ENCODE measurements at regions not wholly inside any gene's neighbourhood (a gene's known extent, or its start where the extent isn't known, plus 50 kb on each side); places are given as distances from the start of the nearest gene placed in this dataset.
"Not testable (repeated sequence)": the region's sequence is repeated elsewhere in the genome, so short reads cannot be mapped to it uniquely, and the experiment has no call there.

DNA sequence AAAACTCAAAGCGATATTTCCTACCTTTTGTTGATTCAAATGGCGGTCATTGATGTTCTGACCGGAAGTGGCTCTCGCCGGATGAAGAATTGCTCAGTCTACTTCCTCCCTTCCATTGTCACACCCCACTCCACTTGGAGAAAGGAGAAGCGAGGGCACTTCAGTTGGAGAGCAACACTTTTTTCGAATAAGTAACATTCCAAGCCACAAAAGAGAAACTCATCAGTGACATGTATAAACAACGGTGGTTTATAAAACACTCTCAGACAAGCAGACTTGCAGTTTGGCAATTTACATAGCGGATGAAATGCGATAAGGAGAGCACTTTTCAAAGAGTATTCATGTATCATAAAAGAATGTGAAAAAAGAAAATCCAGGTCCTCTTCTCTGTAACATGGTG is 919.1 kb downstream of the MCTP2 start:
- DNase-seq = no peak

DNA sequence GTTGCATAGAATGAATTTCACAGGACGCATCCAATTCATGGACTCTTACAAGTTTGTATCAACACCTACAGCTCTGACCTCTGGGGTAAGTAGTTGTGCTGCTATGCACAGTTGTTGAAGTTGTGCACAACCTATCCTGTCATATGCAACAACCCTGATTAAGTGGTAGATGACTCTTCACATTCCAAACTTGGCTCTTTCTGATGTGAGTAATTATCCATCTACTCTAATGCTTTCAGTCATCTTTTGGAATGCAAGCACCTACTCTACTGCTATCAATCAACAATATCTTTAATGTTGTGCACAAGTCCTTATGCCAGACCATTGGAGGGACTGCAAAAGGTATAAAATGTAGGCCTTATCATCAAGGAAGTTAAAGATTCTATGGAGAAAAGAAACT is 921.4 kb downstream of the MCTP2 start:
- DNase-seq = no peak

DNA sequence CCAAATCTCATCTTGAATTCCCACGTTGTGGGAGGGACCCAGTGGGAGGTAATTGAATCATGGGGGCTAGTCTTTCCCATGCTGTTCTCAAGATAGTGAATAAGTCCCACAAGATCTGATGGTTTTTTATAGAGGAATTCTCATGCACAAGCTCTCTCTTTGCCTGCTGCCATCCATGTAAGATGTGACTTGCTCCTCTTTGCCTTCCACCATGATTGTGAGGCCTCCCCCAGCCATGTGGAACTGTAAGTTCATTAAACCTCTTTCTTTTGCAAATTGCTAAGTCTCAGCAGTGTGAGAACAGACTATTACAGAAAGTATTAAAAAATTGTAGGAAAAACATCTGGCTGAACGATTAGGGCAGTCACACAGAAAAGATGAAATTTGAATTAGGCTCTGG is 921.8 kb downstream of the MCTP2 start:
- not testable (repeated sequence) for DNase-seq

DNA sequence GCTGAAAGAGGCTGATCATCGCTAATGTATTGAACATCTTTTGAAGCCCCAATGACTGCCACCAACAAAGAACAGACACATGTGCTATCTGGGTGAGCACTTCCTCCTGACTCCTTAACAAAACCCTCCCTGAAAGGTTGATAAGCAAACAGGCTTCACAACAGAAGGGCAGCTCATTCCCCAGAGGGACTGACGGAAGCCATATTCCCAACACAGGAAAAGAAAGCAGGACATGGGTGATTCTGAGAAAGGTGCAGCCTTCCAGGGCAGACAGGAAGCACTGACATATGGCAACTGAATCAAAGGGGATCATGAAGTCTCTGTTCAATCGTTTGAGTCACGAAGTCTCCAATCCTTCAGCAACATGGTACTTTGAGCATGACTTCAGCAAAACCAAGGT is 929.0 kb downstream of the MCTP2 start:
- no peak for DNase-seq

DNA sequence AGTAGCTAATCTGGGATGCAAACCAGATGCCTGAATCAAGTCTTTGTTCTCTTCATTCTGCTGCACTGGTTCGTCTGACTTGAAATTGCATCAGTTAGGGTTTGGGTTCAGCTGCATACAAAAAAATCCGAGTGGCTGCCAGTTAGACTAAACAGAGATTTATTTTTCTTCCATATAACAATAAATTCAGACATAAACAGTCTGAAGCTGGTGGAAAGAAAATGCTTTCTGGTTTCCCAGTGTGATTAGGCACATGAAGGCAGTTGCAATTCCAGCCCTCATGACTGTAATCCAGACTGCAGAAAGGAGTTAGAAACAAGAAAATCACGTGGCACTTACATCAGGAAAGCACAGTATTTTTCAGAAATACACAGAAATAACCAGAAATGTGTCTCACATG is 930.7 kb downstream of the MCTP2 start:
- DNase-seq = no peak

DNA sequence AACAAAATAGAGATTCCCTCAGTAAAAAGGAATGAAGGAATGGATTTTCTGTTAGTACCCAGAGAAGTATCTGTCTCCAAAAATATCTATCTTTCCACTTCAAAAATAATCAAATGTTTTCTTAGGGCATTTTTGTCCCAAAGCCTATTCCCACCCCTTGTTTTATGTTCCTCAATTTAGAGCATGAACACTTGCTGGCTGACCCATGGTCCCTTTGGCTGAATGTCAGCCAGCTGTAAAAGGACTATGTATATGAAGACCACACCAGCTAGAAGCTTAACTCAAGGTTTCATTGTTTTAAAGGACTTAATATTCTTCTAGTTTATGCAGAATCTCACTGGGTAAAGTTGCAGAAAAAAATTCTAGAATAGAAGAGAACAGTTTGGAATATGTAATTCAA is 931.2 kb downstream of the MCTP2 start:
- no peak for DNase-seq

DNA sequence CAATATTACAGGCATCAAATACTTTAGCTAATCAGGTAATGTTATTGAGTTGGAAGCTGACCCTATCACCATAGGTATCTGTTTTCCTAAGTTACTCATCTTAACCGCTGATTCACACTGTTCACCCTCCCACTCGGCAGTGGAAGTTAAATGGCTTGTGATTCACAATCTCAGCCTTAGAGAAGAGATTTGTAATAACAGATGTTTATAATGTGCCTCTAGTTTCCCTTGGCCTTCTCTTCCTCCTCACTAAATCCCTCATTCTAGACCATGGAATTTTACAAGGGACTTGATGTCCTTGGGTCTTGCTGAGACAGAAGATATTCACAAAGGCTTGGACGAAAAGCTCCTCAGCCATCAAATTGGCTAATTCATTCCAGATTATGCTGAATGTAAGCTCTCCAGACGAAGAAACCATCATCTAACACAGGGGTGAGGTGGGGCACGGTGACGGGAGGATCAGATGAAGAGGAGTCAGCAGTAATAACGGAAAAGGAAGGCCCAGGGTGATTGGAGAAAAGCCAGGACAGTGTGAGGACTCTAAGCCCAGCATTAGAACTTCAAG is 931.7 kb downstream of the MCTP2 start:
- DNase-seq = no peak

DNA sequence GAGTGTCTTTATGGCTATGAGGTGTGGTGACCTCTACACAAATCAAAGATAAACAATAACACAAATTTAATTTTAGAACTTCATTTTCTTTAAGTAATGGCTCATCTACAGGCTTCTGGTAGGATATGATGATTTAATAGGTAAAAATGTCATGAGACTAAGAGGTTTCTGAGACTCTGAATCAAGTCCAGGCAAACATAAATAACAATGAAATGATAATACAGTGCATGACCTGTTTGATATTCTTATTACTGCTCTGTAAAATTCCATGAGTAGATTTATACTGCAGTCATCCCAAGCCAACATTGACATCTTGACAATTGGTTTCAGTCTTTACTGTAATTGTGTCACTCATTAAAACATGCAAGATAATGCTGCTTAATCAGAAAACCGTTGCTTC is 936.8 kb downstream of the MCTP2 start:
- no peak for DNase-seq

DNA sequence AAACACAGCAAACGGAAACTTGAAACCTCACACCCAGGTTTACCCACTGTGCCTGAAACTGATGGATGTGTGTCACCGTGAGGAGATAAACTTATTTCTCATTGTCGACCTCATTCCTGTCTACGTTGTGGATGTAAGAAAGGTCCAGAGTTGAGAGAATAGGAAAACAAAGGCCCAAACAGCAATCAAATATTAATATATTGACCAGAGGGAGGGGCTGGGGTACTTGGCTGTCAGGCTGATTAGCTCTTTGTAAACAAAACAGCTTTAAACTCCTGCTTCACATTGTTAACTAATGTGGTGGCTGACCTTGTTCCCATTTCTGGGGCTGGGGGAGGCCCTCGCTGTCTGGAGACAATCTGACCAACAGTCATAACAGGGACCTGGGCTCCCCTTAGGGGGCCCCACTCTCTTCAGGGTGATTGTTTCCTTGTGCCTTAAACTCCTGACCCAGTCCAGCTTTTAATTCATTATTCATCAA is 937.6 kb downstream of the MCTP2 start:
- no peak for DNase-seq

DNA sequence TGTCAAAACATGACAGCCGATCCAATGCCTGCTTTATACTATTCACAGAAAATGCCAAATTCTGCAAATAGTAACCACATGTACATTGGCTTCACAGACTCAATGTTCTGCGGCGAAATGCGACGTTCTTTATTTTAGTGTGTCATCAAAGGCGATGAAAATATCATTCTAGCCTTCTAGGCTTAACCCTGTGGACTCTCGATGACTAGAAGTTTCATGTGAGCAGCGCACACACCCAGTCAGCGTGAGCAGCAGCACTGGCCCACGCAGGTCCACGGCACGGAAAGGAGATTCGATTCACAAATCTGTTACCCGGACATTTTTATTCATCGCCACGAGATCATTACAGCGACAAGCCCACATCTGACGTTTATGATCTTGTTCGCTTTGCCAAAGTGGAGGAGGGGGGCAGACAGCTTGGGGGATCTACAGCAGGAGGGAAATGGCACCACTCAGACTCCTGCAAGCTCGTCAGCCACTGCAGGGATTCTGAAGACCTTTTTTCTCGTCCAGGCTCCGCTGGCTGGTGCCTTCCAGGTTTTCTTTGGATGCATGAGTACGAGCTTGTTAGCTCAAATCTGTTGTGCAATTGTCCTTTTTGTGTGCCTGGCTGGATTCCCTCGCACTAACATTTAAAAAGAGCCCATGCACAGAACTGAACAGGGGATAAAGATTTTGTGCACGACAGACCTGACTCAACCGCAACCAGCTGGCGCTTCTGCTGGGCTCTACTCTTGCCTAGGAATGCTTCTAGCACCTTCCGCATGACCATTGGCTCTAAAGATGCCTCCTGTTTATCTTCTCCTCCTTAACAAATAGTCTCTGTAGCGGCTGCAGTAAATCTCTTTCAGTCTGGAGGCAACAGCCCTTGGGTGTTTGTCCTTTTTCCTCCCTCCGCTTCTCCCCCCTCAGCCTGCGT is 938.4 kb downstream of the MCTP2 start:
- DNase-seq = no peak

DNA sequence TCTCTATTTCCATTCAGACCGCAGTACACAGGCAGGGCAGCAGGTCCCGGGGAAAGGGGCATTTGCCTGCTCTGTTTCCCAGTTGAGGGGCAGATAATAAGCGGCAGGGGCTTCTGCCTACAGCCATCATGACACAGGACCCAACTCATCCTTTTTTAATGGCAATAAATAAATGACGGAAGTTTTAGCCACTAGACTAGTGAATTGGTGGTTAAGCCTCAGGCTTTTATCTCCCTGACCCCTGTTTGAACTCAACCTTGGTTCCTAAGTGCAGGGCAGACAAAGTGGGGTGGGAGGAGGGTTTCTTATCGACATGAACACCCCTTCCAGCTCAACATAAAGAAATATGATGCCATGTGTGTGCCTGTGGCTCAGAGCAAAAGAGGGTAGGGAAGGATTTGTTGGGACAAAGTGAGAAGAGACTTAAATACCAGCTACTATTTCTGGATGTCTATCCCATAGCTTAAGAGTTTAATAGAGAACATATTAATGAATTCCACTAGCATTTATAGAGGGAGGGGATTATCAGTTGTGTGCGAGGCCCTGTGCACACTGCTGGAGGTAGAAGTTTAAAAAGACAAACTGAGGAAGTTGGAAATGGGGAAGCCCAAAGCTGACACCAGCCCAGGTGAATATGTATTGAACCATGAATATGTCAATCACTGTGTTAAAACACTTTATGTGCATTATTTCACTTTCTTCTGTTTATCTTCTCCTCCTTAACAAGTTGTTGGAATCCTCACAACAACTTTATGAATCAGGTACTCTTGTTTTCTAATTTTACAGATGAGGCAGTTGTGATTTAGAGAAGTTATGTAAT is 939.4 kb downstream of the MCTP2 start:
- no peak for DNase-seq

DNA sequence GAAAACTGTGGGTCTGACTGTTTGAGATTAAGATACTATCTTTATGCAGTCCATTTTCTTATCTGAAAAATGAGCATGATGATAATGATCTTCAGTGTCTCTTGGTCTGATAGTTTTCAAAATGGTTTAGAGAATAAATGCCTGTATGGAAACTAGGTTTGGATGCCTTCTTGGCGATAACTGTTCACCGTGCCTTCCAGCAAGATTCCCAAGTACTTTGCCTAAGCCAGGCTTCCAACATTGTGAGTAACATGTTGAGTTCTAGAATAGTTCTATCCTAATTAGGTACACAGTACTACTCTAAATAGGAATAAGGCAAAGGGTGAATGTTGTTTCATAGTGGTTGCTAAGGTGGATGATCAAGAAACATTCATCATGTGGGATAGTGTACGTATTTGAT is 940.2 kb downstream of the MCTP2 start:
- no peak for DNase-seq

DNA sequence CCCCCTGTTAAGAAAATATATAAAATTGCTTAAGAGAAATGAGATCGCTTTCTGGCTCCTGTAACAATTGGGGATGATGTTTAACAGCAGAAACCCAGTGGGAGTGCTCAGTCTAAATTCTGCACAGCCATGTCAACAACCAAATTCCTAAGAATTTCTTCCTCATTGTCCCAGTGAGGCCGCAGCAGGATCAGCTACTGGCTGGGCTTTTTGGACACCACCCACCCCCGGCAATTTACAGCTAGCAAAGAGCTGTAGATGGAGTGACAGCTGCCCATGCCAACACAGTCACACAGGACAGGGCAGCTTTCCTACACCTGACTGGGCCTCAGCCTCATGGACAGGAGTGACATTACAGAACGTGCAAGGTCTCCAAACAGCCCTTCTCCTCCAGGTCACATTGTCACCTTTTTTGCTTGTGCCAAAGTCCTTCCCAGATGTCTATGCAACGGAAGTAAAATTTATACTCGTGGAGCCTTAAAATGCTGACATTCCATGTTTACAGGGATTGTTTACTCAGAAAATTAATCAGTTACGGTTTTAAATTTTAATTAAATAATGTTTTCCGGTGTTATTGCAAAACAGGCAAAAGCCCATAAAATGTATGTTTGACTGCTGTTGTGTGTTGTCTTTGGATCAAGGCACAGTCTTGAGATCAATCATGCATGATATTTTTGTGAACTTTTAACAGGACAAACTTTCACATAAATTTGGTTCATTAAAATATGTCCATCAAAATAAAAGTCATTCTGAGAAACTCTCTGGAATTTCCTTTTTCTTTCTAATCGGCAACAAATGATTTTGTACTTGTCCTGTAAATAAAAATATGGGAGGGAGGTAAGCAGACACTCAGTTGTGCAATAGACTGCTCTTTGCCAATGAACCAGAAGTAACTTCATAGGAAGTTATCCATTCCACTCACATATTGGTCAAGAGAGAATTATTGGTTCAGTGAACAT is 943.2 kb downstream of the MCTP2 start:
- no peak for DNase-seq

DNA sequence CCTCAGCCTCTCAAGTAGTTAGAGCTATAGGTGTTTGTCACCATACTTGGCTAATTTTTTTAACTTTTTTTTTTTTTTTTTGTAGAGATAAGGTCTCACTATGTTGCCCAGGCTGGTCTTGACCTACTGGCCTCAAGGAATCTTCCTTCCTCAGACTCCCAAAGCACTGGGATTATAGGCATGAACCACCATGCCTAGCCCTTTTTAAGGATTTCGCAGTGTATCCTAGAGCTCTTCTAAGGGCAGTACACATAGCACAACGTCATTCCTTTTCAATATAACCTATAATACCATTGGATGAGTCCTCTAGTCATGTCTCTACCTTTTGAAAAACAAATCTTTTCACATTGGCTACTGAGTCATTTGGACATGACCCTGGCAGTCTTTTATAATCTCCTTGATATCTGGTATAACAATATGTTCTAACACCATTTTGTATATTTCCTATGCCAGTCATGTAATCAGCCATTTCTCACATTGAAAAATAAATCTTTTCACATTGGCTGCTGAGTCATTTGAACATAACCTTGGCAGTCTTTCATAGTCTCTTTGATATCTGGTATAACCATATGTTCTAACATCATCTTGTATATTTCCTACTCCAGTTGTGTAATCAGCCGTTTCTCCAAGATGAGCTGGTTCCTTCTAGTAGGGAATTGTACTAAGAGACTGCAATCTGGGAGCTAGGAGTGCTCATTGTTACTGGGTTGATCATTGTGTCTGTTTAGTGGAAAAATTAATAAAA is 944.7 kb downstream of the MCTP2 start:
- no peak for DNase-seq

DNA sequence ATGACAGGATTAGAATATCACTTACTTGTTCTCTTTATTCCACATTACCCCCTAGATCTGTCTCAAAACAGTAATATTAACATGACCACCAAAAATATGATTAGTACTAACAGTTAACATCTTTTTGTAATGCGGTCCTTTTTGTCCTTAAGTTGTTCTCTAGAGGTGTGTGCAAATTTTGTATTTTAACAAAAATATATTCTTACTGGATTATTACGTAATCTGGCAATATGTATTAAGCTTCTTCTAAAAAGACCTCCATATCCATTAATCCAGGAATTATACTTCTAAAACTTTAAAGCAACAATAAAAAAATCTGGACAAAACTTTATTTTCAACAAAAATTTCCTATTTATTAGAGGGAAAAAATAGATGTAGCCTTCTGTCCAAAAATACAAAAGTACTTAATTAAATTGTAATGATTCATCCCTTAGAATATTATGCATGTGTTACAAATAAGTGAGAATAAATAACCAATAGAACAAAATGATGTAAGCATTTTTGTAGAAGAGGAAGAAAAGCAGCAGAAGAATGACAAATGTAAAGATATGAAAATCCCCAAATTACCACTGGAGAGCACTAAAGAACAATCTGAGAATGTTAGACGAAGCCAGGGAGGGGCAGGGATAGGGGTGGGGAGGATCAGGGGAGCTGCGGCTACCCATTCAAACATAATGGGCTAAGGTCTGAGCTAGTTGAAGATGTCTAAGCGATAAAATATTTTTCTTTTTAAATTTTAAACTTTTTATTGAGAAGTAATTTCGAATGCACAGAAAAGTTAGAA is 945.6 kb downstream of the MCTP2 start:
- DNase-seq = no peak

DNA sequence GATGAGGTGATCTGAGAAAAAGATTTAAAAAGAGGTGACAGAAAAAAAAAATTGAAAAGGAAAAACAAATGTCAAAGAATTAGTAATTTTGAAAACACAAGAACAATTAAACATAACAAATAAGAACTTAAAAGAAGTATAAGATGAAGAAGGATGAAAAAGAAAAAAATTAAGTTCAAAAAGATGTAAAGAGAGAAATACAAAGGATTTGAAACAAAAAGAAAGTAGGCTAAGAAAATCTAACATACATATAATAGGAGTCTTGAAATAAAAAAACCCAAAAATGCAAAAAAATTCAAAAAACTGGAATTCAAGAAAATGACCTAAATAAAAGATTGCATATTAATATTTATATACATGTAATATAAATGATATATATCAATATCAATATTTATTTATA is 949.2 kb downstream of the MCTP2 start:
- no peak for DNase-seq

DNA sequence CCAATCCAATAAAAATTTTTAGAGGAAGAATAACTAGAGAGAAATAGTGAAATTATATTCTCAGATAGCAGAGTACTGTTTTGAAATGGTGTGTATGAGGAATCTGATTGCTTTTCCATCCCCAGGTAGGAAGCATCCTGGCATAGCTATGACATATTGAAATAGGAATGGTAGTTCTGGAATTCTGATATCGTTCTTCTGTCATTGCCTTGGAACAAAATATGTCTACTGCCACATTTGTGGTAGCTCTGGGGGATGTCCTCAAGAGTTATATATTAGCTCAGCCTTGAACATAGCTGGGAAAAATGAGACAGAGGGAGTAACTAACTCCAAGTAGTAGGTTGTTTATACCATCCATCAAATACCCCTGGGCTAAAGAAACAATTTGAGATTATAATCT is 950.7 kb downstream of the MCTP2 start:
- DNase-seq = no peak

DNA sequence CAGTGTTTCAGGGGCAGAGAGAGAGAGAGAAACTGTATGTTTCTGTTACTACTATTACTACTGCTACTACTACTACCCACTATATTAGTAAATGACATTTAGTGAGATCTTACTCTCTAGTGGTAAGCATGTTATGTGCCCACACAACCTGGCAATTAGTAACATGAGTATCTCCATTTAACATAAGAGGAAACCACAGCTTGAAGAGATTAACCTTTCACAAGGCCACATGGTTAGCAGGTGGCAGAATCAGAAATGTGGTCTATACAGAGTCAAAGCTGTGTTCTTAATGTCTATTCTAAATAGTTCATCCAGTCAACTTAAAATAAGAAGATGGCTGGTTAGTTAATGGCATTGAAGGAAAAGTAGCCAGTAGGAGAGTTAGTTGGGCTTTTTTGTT is 961.6 kb downstream of the MCTP2 start:
- DNase-seq = no peak

DNA sequence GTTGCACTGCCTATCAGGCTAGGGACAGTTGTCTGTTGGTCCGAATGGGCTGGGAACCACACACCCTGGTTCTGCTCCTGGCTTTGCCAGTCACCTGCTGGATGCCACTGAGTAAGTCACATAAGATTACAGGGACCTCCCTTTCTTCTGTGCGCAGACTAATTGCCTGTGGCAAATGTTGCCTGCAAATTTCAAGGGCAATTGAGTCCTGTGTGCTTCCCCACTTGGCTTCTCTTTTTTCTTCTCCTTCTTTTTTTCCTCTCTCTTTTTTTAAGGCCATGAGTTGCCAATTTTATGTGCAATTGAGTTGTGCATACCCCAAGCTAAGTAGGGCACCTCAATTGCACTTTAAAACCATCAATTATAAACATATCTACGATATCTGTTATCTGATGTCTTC is 963.4 kb downstream of the MCTP2 start:
- DNase-seq = no peak

DNA sequence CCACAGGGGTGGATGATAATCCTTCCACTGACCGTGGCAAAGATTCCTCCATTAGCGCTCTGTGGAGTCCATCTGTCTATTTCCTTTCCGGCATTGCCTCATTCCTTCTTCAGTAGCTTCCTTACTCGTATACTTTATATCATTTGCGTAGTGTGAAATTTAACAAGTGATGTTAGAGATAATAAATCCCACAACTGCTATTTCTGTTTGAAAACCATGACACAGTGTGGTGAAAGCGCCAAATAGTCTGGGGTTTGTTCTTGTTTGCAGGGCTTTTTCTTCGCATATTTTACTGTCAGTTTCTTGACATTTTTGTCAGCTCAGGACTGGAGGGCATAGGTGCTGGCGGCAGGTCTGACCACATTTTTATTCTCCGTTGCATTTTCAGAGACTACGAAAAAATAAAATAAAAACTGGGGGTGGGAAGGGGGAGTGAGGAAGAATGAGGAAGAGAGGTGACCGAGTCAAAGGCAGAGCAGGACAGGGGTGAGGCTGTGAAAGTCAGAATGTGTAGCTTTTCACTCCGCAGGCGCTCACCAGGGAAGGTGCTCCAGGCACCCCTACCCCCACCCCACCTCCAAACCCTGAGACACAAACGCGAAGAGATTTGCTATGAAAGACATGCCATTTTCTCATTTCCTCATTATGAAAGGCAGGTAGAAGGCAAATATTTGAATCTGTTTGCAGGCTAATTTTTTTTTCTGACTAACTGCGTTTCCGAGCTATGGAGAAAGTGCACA is 965.0 kb downstream of the MCTP2 start:
- no peak for DNase-seq
